T47D (cell line): ENCODE measurements at regions not wholly inside any gene's neighbourhood (a gene's known extent, or its start where the extent isn't known, plus 50 kb on each side); places are given as distances from the start of the nearest gene placed in this dataset.

Source experiments
- DNase-seq, 2 experiments: peaks; one replicate each; pipeline versions ENCODE4 v3.0.0 to v3.0.0-alpha.2; 2011 to 2012; ENCODE audit warnings: low read depth in 1 of 2, low spot score in 1 of 2
- JUND ChIP-seq: IDR thresholded peaks from 2 replicates; pipeline ENCODE4 v1.6.1; 2012; ENCODE audit warnings: low read depth
- in situ Hi-C: cut with HindIII; loops from 2 replicates; pipeline ENCODE4 v1.10.0; 2016; ENCODE audit warnings: low sequenced_read_pairs, low pct_unique_long_range_greater_than_20kb

GRCh38 chr3:46082021-46082420, 54.7 kb upstream of the XCR1 start:
- peak in 1 of 2 experiments; percentile 45 for DNase-seq
- TF ChIP-seq JUND: no peak
- in situ Hi-C loops: no loop called here

- in situ Hi-C loops: no loop called here
- no peak for TF ChIP-seq JUND
- DNase-seq: no peak
Measured at GRCh38 chr3:46080969-46081345, 53.7 kb upstream of the XCR1 start.

DNA sequence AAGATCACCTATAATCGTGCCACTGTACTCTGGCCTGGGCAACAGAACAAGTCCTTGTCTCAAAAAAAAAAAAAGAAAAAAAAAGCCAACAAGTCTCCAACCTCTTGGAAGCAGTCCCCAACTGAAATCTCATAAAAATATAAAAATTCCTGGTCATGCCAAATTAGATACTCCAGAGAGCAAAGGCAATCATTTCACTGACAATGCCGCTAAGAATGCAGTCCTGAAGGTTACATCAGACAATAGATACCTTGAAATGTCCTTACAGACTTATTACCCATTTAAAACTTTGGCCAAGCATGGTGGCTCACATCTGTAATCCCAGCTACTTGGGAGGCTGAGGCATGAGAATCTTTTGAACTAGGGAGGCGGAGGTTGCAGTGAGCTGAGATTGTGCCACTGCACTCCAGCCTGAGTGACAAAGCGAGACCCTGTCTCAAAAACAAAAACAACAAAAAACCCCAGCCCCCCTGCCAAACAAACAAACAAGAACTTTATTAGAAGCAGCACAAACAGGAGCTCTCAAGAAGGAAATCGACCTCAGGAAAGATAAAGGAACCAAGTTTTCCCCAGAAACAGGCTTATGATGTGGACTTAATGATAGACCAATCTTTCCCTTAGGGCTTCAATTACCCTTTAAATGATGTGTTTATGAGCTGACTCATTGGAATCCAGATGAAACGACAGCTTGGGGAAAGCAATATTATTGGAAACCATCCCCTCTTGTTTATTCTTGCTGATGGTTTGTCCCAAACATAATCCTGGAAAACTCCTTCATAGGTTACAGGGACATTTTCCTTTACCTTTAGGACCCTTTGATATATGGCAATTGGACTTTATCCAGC, 53.1 kb upstream of the XCR1 start:
- no peak for TF ChIP-seq JUND
- in situ Hi-C loops: no loop called here

DNA sequence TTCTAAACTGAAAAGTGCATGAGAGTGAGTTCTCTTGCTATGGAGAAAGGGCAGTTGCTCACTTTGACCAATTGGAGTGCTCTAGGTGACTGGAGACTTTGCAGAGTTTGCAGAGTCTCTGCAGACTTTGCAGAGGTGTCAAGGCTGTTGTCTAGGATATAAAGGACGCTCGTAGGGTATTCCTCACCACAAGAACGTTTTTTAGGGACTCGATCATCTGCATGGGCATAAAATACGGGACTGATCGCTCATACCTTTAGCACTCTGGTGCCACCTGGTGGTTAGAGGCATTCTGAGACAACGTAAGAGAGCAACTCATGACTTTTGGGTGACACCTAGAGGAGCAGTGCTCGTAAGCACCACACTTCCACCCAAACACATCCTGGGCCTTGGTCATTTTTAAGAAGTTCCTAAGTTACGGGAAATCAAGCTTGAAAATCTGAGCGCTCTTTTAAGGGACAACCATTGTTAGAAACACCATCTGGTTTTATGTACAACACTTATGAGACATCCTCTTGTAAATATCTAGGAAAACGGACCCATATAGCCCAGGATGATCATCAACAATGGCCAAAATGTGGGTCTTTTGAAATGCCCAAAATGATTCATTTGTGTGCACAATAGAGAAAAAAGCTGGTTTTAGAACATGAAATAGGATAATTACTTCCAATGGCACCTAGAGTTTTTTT, 51.6 kb upstream of the XCR1 start:
- in situ Hi-C loops: no loop called here
- peak; percentile 46 to 94 for DNase-seq
- no peak for TF ChIP-seq JUND

More for the DNA sequence above, 53.1 kb upstream of the XCR1 start:
- no peak for DNase-seq
